ENCODE measurements at regions not wholly inside any gene's neighbourhood (a gene's known extent, or its start where the extent isn't known, plus 50 kb on each side); places are given as distances from the start of the nearest gene placed in this dataset.
A peak's percentile ranks its signal among the peaks of the same experiment; 100 is the strongest.
"Not testable (repeated sequence)": the region's sequence is repeated elsewhere in the genome, so short reads cannot be mapped to it uniquely, and the experiment has no call there.

DNA sequence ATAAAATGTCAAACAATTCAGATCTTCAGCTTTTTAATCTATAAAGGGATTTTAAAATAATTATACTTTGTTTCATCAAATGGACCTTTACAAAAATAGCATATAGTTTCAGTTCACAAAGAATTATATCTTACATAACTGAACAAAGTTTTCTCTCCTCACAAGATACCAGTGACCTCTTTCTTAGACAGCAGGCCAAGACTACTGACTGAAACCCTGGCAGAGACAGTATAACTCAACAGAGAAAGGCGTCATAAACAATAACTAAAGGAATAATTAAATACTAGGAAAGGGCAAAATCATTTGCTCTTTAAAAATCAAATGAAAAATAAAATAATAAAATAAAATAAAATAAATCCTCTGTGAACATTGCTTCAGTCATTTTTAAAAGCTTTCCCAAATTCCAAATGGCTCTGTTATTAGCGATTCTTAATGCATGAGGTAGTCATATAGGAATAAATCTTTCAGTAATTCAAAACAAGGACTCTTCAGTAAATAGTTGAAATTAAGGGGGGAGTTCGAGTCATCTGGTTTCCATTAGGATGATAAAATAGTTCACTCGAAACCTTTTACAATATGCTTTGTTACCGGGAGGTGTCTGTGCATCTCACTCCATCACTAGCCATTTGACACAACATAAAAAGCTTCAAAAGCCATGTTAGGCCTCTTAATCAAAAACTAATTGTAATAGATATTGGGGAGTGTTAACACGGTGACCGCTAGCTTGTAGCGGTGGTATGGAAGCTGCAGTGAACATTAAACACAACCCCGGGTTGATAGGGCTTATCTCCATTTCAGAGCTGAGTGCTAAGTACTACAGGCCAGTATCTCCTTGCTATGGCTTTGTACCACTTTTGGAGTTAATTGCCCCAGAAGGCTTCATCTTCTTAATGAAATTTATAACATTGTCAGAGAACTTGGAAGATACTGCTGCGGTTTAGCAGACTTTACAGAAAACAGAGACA, 142.9 kb upstream of the NR2F2 start:
- DNase-seq (ENCODE audit: low read depth in 1 of 2, low spot score in 1 of 2) = peak in 1 of 2 donors; percentile 67
- H3K27me3 ChIP-seq = peaks cover 63% of the 10 kb centered on the region
- no peak overlapping the region for H3K27ac ChIP-seq
- H3K9me3 ChIP-seq (ENCODE audit: low read depth) = no peaks in the 10 kb centered on the region
- TF ChIP-seq, protein P1, sequence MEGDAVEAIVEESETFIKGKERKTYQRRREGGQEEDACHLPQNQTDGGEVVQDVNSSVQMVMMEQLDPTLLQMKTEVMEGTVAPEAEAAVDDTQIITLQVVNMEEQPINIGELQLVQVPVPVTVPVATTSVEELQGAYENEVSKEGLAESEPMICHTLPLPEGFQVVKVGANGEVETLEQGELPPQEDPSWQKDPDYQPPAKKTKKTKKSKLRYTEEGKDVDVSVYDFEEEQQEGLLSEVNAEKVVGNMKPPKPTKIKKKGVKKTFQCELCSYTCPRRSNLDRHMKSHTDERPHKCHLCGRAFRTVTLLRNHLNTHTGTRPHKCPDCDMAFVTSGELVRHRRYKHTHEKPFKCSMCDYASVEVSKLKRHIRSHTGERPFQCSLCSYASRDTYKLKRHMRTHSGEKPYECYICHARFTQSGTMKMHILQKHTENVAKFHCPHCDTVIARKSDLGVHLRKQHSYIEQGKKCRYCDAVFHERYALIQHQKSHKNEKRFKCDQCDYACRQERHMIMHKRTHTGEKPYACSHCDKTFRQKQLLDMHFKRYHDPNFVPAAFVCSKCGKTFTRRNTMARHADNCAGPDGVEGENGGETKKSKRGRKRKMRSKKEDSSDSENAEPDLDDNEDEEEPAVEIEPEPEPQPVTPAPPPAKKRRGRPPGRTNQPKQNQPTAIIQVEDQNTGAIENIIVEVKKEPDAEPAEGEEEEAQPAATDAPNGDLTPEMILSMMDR (IDR thresholded peaks at IDR 0.05; ENCODE audit: low read depth, low read length) = no peak
- H3K4me3 ChIP-seq = no peak overlapping the region
- H3K4me1 ChIP-seq (ENCODE audit: low read depth) = no peaks in the 10 kb centered on the region
- H3K36me3 ChIP-seq = no peaks in the 10 kb centered on the region

DNA sequence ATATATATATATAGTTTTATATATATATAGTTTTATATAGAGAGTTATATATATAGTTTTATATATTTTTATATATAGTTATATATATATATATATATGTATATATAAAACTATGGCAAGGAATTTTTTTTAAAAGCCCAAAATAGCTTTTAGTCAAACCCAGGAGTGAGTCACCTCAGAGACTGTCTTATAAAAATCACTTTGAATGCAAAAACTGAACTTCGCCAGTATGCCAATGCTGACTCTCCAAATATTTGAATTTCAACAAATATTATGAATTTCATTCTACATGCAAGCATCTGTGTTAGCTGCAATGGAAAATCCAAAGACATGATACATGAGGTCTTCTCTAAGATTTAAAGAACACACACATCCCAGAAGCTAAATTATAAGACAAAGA, 132.8 kb upstream of the NR2F2 start:
- no peaks in the 10 kb centered on the region for H3K9me3 ChIP-seq (ENCODE audit: low read depth)
- DNase-seq (ENCODE audit: low read depth in 1 of 2, low spot score in 1 of 2) = no peak
- H3K27me3 ChIP-seq = peaks cover 26% of the 10 kb centered on the region

DNA sequence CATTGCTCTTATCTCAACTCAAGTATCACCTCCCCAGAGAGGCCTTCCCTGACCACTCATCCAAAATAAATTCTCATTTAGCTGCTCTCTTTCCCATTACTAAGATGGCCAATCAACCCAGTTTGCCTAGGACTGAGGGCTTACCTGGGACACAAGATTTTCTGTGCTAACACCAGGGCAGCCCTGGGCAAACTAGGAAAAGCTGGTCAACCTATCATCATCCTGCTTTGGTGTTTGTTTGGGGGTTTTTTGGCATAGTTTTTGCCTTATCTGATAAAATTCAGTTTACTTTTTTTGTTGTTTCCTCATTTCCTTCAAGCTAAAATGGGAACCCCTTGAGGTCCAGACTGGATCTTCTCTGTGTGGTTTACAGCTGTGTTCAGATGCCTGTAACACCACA, 131.4 kb upstream of the NR2F2 start:
- DNase-seq (ENCODE audit: low read depth in 1 of 2, low spot score in 1 of 2) = no peak
- Histone ChIP-seq H3K36me3 (no peaks in the 10 kb centered on the region), H3K27me3 (peaks cover 28% of the 10 kb centered on the region), H3K4me3 (no peak overlapping the region), H3K27ac (no peak overlapping the region), H3K9me3 (ENCODE audit: low read depth) (no peaks in the 10 kb centered on the region), H3K4me1 (ENCODE audit: low read depth) (peaks cover 5% of the 10 kb centered on the region)
- TF ChIP-seq, protein P1 (IDR thresholded peaks at IDR 0.05; ENCODE audit: low read depth, low read length) = no peak

More for the DNA sequence above, 132.8 kb upstream of the NR2F2 start:
- Histone ChIP-seq H3K4me3 (no peak overlapping the region), H3K4me1 (ENCODE audit: low read depth) (peaks cover 5% of the 10 kb centered on the region), H3K27ac (no peak overlapping the region), H3K36me3 (no peaks in the 10 kb centered on the region)
- TF ChIP-seq, protein P1 (IDR thresholded peaks at IDR 0.05; ENCODE audit: low read depth, low read length) = no peak

DNA sequence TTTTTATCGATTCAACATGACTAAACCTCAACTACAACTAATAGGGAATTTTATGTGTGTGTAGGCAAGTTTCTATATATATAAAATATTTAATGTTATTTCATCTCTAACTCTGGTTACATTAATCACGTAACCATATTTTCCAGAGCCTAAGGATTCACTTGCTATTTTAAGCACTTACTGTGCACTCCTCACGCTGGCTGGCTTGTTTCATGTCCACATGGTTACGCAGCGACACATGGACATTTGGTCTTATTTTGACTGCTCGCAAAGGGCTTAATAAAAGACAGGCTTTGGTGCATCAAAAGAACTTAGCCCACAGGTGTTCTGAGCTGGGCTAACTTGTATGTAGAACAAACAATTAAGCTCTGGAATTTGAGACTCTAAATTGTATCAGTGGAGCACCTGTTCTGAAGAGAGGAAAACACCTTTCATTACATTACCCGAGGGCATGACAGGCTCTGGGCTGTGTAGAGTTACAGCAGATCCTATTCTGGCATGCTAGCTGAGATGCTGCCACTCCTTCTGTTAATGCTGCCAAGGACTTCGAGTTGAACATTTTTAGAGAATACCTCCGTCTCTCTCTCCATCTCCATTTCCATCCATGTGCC, 130.0 kb upstream of the NR2F2 start:
- Histone ChIP-seq H3K4me1 (ENCODE audit: low read depth) (peaks cover 5% of the 10 kb centered on the region), H3K9me3 (ENCODE audit: low read depth) (no peaks in the 10 kb centered on the region), H3K4me3 (no peak overlapping the region), H3K36me3 (no peaks in the 10 kb centered on the region), H3K27ac (no peak overlapping the region), H3K27me3 (peaks cover 19% of the 10 kb centered on the region)
- TF ChIP-seq, protein P1 (IDR thresholded peaks at IDR 0.05; ENCODE audit: low read depth, low read length) = no peak
- DNase-seq (ENCODE audit: low read depth in 1 of 2, low spot score in 1 of 2) = no peak

DNA sequence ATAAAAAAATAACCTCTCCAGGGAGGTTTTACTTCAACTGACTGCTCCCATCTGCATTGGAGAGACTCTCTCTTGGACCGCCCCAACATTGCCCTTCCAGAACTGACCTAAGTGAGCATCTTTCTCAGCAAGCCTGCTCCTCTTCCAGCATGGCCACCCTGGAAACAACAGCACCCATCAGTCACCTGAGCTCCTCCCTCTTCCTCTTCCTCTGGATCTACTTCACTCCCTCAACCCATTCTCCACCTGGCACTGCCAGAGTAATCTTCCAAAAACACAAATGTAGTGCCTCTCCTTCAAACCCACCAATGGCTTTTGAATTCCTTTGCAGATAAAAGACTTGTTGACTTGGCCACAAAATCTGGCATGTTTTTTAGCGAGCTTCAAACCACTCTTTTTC, 128.8 kb upstream of the NR2F2 start:
- TF ChIP-seq, protein P1 (IDR thresholded peaks at IDR 0.05; ENCODE audit: low read depth, low read length) = no peak
- no peaks in the 10 kb centered on the region for H3K9me3 ChIP-seq (ENCODE audit: low read depth)
- no peak overlapping the region for H3K27ac ChIP-seq
- peaks cover 5% of the 10 kb centered on the region for H3K4me1 ChIP-seq (ENCODE audit: low read depth)
- DNase-seq (ENCODE audit: low read depth in 1 of 2, low spot score in 1 of 2) = no peak
- peaks cover 19% of the 10 kb centered on the region for H3K27me3 ChIP-seq
- no peaks in the 10 kb centered on the region for H3K36me3 ChIP-seq
- no peak overlapping the region for H3K4me3 ChIP-seq

DNA sequence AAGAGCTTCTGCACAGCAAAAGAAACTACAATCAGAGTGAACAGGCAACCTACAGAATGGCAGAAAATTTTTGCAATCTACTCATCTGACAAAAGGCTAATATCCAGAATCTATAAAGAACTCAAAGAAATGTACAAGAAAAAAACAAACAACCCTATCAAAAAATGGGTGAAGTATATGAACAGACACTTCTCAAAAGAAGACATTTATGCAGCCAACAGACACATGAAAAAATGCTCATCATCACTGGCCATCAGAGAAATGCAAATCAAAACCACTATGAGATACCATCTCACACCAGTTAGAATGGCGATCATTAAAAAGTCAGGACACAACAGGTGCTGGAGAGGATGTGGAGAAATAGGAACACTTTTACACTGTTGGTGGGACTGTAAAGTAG, 124.9 kb upstream of the NR2F2 start:
- DNase-seq (ENCODE audit: low read depth in 1 of 2, low spot score in 1 of 2); H3K4me1 ChIP-seq (ENCODE audit: low read depth); H3K9me3 ChIP-seq (ENCODE audit: low read depth); H3K36me3 ChIP-seq; H3K27ac ChIP-seq; H3K4me3 ChIP-seq: not testable (repeated sequence)
- H3K27me3 ChIP-seq = peaks cover 14% of the 10 kb centered on the region

All from cardiac muscle cell (in vitro differentiated cells and primary cell).